Aorta (tissue), 5 donors: ENCODE measurements at regions not wholly inside any gene's neighbourhood (a gene's known extent, or its start where the extent isn't known, plus 50 kb on each side); places are given as distances from the start of the nearest gene placed in this dataset.
A peak's percentile ranks its signal among the peaks of the same experiment; 100 is the strongest.

ENCODE experiments used
- ATAC-seq: fragments of 200-7000 bp; cut with Tn5 transposase; one replicate; pipeline ENCODE4 v1.9.1; 2022; ENCODE audit warnings: moderate library complexity; ENCODE audit not compliant: low FRiP score
- DNase-seq, 2 donors: peaks; one replicate each; pipeline ENCODE4 v3.0.0-alpha.2; 2020
- H3K27ac ChIP-seq, 2 donors: one replicate each; pipeline ENCODE4 v1.5.1; 2013; ENCODE audit warnings: low read length in 2 of 2, mild to moderate bottlenecking in 2 of 2, moderate library complexity in 2 of 2, control low read depth in 1 of 2, inconsistent platforms in 1 of 2, low read depth in 1 of 2
- H3K27me3 ChIP-seq, 2 donors: one replicate each; pipeline ENCODE4 v1.6.1; 2013; ENCODE audit warnings: control low read depth in 1 of 2, low read length in 1 of 2, mild to moderate bottlenecking in 1 of 2, moderate library complexity in 1 of 2; ENCODE audit not compliant: insufficient read depth in 2 of 2, control insufficient read depth in 1 of 2
- H3K36me3 ChIP-seq, 2 donors: one replicate each; pipeline ENCODE4 v1.6.1; 2013; ENCODE audit warnings: control low read depth in 1 of 2, low read length in 1 of 2, mild to moderate bottlenecking in 1 of 2; ENCODE audit not compliant: insufficient read depth in 2 of 2, control insufficient read depth in 1 of 2
- H3K4me1 ChIP-seq, 2 donors: one replicate each; pipeline ENCODE4 v1.6.1; 2013; ENCODE audit warnings: low read length in 2 of 2, control low read depth in 1 of 2, mild to moderate bottlenecking in 1 of 2, moderate library complexity in 1 of 2; ENCODE audit not compliant: insufficient read depth in 2 of 2, control insufficient read depth in 1 of 2
- H3K4me3 ChIP-seq, 2 donors: one replicate each; pipeline ENCODE4 v1.5.1; 2013; ENCODE audit warnings: low read length in 2 of 2, control low read depth in 1 of 2, mild to moderate bottlenecking in 1 of 2
- H3K9me3 ChIP-seq: one replicate; pipeline ENCODE4 v1.6.1; 2013; ENCODE audit warnings: mild to moderate bottlenecking, low read length; ENCODE audit not compliant: control insufficient read depth
- WGBS, 2 donors: extraction: QIAGEN DNeasy Blood & Tissue Kit; methylation state at CpG; one replicate each; pipeline ENCODE4 v1.1.7; 2013; 5-methylcytosine and 5-hydroxymethylcytosine counted together
- intact Hi-C, 2 donors: fragments of 100-400 bp; cut with DNase I; formaldehyde crosslinking; loops; one replicate each; pipeline versions ENCODE4 v1.14.2 to v1.15.0; 2022
- donor health status: healthy with polysubstance abuse.
- donor health status: Bipolar disorder and iron deficiency.
- donor health status: DM: no; HTN: no; CAD: no.
- donor health status: DM: no; HTN: no; CAD: no.
- donor health status: DM: yes; HTN: yes; CAD: no.

GRCh38 chr12:123094349-123095077 is 56.4 kb downstream of the PITPNM2 start:
- Histone ChIP-seq H3K27me3 (no peaks in the 10 kb centered on the region), H3K36me3 (no peaks in the 10 kb centered on the region), H3K4me3 (no peak overlapping the region), H3K4me1 (no peaks in the 10 kb centered on the region), H3K9me3 (no peaks in the 10 kb centered on the region), H3K27ac (peak overlapping the region; percentile 46 to 70)
- ATAC-seq = peak; percentile 79
- 4 to 11% methylated on average over 18 of the region's 18 CpGs for WGBS, 2 donors
- DNase-seq = peak; percentile 74 to 84
- intact Hi-C loops = no loop called here

GRCh38 chr12:123092866-123093265 is 58.0 kb downstream of the PITPNM2 start:
- 98 to 99% methylated on average over 4 of the region's 4 CpGs for WGBS, 2 donors
- intact Hi-C loops = no loop called here

GRCh38 chr12:123091230-123092150 is 59.4 kb downstream of the PITPNM2 start:
- Histone ChIP-seq H3K4me1 (no peaks in the 10 kb centered on the region), H3K27ac (no peak overlapping the region), H3K36me3 (no peaks in the 10 kb centered on the region), H3K27me3 (no peaks in the 10 kb centered on the region), H3K4me3 (no peak overlapping the region), H3K9me3 (no peaks in the 10 kb centered on the region)
- DNase-seq (no peak), ATAC-seq (no peak)
- WGBS, 2 donors = 99% methylated on average over 8 of the region's 8 CpGs
- intact Hi-C loops = no loop called here

More at GRCh38 chr12:123092866-123093265, 58.0 kb downstream of the PITPNM2 start:
- no peaks in the 10 kb centered on the region for H3K27me3 ChIP-seq
- no peaks in the 10 kb centered on the region for H3K36me3 ChIP-seq
- DNase-seq = no peak
- no peak overlapping the region for H3K27ac ChIP-seq
- ATAC-seq = no peak
- H3K4me3 ChIP-seq = no peak overlapping the region
- H3K4me1 ChIP-seq = no peaks in the 10 kb centered on the region
- H3K9me3 ChIP-seq = no peaks in the 10 kb centered on the region

- H3K27me3 ChIP-seq = no peaks in the 10 kb centered on the region
- H3K27ac ChIP-seq = no peak overlapping the region
- no peaks in the 10 kb centered on the region for H3K4me1 ChIP-seq
- 9 to 23% methylated on average over 2 of the region's 2 CpGs for WGBS, 2 donors
- ATAC-seq (no peak), DNase-seq (no peak)
- intact Hi-C loops = loop anchor here in 1 of 2 donors (5.0 kb wide), 1 partner anchor 58 kb away; no protein-coding TSS in a partner anchor
- H3K4me3 ChIP-seq = no peak overlapping the region
- no peaks in the 10 kb centered on the region for H3K9me3 ChIP-seq
- H3K36me3 ChIP-seq = no peaks in the 10 kb centered on the region
Observed at GRCh38 chr12:123089631-123090353, 61.1 kb downstream of the PITPNM2 start.

GRCh38 chr12:123089140-123089539 is 61.8 kb downstream of the PITPNM2 start:
- H3K27ac ChIP-seq = no peak overlapping the region
- DNase-seq (no peak), ATAC-seq (no peak)
- H3K27me3 ChIP-seq = no peaks in the 10 kb centered on the region
- H3K4me1 ChIP-seq = no peaks in the 10 kb centered on the region
- intact Hi-C loops = loop anchor here in 1 of 2 donors (5.0 kb wide), 1 partner anchor 58 kb away; no protein-coding TSS in a partner anchor
- WGBS, 2 donors = 96% methylated on average over 6 of the region's 6 CpGs
- H3K36me3 ChIP-seq = no peaks in the 10 kb centered on the region
- no peaks in the 10 kb centered on the region for H3K9me3 ChIP-seq
- H3K4me3 ChIP-seq = no peak overlapping the region

- no peaks in the 10 kb centered on the region for H3K27me3 ChIP-seq
- H3K27ac ChIP-seq = no peak overlapping the region
- no peak overlapping the region for H3K4me3 ChIP-seq
- no peaks in the 10 kb centered on the region for H3K9me3 ChIP-seq
- intact Hi-C loops = loop anchor here in 1 of 2 donors (5.0 kb wide), 1 partner anchor 61 kb away; no protein-coding TSS in a partner anchor
- WGBS, 2 donors = 57% methylated on average over 10 of the region's 10 CpGs
- H3K4me1 ChIP-seq = no peaks in the 10 kb centered on the region
- peak; percentile 49 for ATAC-seq
- no peaks in the 10 kb centered on the region for H3K36me3 ChIP-seq
- DNase-seq = peak; percentile 67 to 88
Observed at GRCh38 chr12:123085730-123086487, 65.0 kb downstream of the PITPNM2 start.

GRCh38 chr12:123085066-123085465 is 65.8 kb downstream of the PITPNM2 start:
- Histone ChIP-seq H3K27ac (no peak overlapping the region), H3K4me3 (no peak overlapping the region), H3K4me1 (no peaks in the 10 kb centered on the region), H3K9me3 (no peaks in the 10 kb centered on the region), H3K27me3 (no peaks in the 10 kb centered on the region), H3K36me3 (no peaks in the 10 kb centered on the region)
- intact Hi-C loops = loop anchor here in 1 of 2 donors (5.0 kb wide), 1 partner anchor 62 kb away; no protein-coding TSS in a partner anchor
- ATAC-seq (no peak), DNase-seq (no peak)
- WGBS, 2 donors = 96% methylated on average over 5 of the region's 5 CpGs
